ACC112 (cell line): ENCODE measurements at regions not wholly inside any gene's neighbourhood (a gene's known extent, or its start where the extent isn't known, plus 50 kb on each side); places are given as distances from the start of the nearest gene placed in this dataset.

ENCODE experiments used
- H2AFZ ChIP-seq: fragments of 200-600 bp; sonication (generic); one replicate; pipeline ENCODE4 v1.6.0; 2017; ENCODE audit warnings: antibody characterized with exemption, low read length; ENCODE audit not compliant: unreplicated experiment
- H3K27ac ChIP-seq: fragments of 200-600 bp; sonication (generic); 2 replicates; pipeline ENCODE4 v1.5.1; 2014; ENCODE audit warnings: low read depth, mild to moderate bottlenecking, antibody characterized with exemption, low read length, moderate library complexity
- H3K27me3 ChIP-seq: fragments of 200-600 bp; sonication (generic); 2 replicates; pipeline ENCODE4 v1.6.1; 2014; ENCODE audit warnings: mild to moderate bottlenecking, antibody characterized with exemption, low read length, moderate library complexity, mixed read lengths; ENCODE audit not compliant: insufficient read depth
- H3K36me3 ChIP-seq: fragments of 200-600 bp; sonication (generic); 2 replicates; pipeline ENCODE4 v1.6.1; 2016; ENCODE audit warnings: mild to moderate bottlenecking, antibody characterized with exemption, low read length, moderate library complexity, mixed read lengths; ENCODE audit not compliant: insufficient read depth
- H3K4me1 ChIP-seq: fragments of 200-600 bp; sonication (generic); one replicate; pipeline ENCODE4 v1.6.1; 2016; ENCODE audit warnings: low read length, mixed read lengths; ENCODE audit not compliant: insufficient read depth, unreplicated experiment, control insufficient read depth
- H3K4me3 ChIP-seq: fragments of 200-600 bp; sonication (generic); 2 replicates; pipeline ENCODE4 v1.5.1; 2014; ENCODE audit warnings: mild to moderate bottlenecking, low read depth, low read length
- H3K79me2 ChIP-seq: fragments of 200-600 bp; sonication (generic); one replicate; pipeline ENCODE4 v1.6.0; 2016; ENCODE audit warnings: low read length; ENCODE audit not compliant: control insufficient read depth, unreplicated experiment, insufficient read depth

- H3K27me3 ChIP-seq = peaks cover 38% of the 10 kb centered on the region; the same call in 1 of the 2 replicates
- H2AFZ ChIP-seq = no peak overlapping the region
- H3K27ac ChIP-seq = no peak overlapping the region
- no peaks in the 10 kb centered on the region for H3K79me2 ChIP-seq
- no peaks in the 10 kb centered on the region for H3K36me3 ChIP-seq
- H3K4me3 ChIP-seq = no peak overlapping the region
- H3K4me1 ChIP-seq = no peaks in the 10 kb centered on the region
Measured at GRCh38 chr13:43996221-43996620, 116.5 kb downstream of the LACC1 start.

DNA sequence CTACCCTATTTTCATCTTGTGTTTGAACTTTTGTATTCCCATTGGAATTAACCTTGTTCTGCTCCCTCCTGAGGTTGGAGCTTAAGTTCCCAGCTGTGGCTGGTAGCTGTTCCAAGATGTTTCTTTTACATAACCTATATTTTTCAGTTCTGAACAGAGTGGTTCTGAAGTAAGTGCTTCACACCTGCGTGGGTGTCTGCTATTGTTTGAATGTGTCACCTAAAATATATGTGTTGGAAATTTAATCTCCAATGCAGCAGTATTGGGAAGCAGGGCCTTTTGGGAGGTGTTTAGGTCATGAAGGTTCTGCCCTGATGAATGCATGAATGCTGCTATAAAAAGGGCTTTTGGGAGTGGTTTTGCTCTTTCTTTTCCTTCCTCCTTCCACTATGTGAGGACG is 123.8 kb downstream of the LACC1 start:
- H3K27ac ChIP-seq = no peak overlapping the region
- H3K4me1 ChIP-seq = peaks cover 10% of the 10 kb centered on the region
- H3K36me3 ChIP-seq = no peaks in the 10 kb centered on the region
- no peaks in the 10 kb centered on the region for H3K27me3 ChIP-seq
- no peak overlapping the region for H3K4me3 ChIP-seq
- H2AFZ ChIP-seq = no peak overlapping the region
- no peaks in the 10 kb centered on the region for H3K79me2 ChIP-seq

- peak overlapping the region; percentile 3 for H2AFZ ChIP-seq
- no peaks in the 10 kb centered on the region for H3K27me3 ChIP-seq
- peaks cover 10% of the 10 kb centered on the region for H3K4me1 ChIP-seq
- H3K27ac ChIP-seq = no peak overlapping the region
- H3K79me2 ChIP-seq = no peaks in the 10 kb centered on the region
- H3K36me3 ChIP-seq = no peaks in the 10 kb centered on the region
- no peak overlapping the region for H3K4me3 ChIP-seq
Measured at GRCh38 chr13:44004878-44005277, 125.2 kb downstream of the LACC1 start.

DNA sequence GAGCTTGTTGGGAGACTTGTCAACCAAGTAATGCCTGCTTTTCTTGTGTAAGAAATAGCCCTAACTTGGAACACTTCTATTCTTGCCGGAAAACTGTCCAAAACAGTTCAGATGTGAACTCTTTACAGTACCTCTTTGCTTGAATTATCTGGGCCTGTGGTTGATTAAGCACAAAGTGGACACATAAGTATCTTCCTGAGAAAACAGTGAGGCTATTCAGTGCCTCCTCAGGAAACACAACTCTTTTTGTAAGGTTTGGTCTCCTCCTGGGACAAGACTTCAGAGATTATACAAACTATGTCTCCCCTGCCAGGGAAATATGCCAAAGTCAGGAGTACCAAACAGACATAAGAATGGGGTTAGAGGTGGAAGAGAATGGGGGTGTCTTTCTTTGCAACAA is 127.7 kb downstream of the LACC1 start:
- Histone ChIP-seq H3K4me3 (no peak overlapping the region), H3K27me3 (no peaks in the 10 kb centered on the region), H3K36me3 (no peaks in the 10 kb centered on the region), H3K79me2 (no peaks in the 10 kb centered on the region), H3K4me1 (peaks cover 10% of the 10 kb centered on the region), H2AFZ (no peak overlapping the region), H3K27ac (no peak overlapping the region)

DNA sequence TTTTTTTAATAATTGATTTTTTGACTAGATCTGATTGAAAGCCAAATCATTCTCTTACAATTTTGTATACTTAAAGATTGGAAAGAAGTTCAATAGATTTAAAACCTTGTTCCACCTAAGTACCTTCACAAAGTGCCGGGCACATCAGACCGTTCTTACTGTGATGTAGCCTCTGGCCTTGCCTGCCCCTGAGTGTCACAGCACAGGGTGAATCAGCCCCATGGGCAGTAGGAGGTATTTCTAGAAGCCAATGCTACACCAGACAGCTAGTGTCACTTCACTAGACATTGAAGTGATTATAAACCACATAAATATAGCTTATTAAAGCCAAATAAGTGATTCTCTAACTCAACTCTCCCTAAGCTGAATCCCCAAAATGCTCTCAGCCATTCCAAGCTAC is 131.3 kb downstream of the LACC1 start:
- H3K27me3 ChIP-seq = no peaks in the 10 kb centered on the region
- H3K4me1 ChIP-seq = peaks cover 4% of the 10 kb centered on the region
- H2AFZ ChIP-seq = no peak overlapping the region
- H3K4me3 ChIP-seq = no peak overlapping the region
- no peaks in the 10 kb centered on the region for H3K79me2 ChIP-seq
- no peak overlapping the region for H3K27ac ChIP-seq
- no peaks in the 10 kb centered on the region for H3K36me3 ChIP-seq

- Histone ChIP-seq H3K4me1 (peaks cover 4% of the 10 kb centered on the region), H2AFZ (no peak overlapping the region), H3K27me3 (no peaks in the 10 kb centered on the region), H3K36me3 (no peaks in the 10 kb centered on the region), H3K4me3 (no peak overlapping the region), H3K27ac (no peak overlapping the region), H3K79me2 (no peaks in the 10 kb centered on the region)
Measured at GRCh38 chr13:44012910-44013757, 133.4 kb downstream of the LACC1 start.

DNA sequence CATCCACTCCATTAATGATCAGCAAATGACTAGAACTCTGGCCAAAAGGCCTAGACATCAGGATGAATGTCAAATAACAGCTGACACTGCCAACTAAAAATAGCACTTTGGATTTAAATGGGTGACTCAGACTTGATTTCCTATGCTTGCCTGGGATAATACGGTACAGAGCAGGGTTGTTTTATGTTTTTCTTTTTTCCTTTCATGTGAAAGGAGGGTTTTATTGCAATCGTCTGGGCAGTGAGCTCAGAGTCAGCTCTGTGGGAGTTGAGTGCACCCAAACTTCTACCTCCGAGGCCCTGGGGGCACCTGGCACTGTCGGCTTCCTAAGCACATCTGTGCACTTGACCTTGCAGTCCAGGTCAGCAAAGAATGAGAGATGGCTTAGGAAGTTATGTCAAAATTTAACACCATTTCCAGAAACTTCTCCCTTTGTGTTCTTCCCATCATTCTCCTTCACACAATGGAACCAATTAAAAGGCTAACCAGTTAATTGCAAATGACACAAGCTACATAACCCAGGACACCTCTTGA is 134.1 kb downstream of the LACC1 start:
- H3K4me3 ChIP-seq = no peak overlapping the region
- H3K4me1 ChIP-seq = peaks cover 4% of the 10 kb centered on the region
- H2AFZ ChIP-seq = no peak overlapping the region
- H3K36me3 ChIP-seq = no peaks in the 10 kb centered on the region
- no peaks in the 10 kb centered on the region for H3K79me2 ChIP-seq
- H3K27me3 ChIP-seq = no peaks in the 10 kb centered on the region
- H3K27ac ChIP-seq = no peak overlapping the region

DNA sequence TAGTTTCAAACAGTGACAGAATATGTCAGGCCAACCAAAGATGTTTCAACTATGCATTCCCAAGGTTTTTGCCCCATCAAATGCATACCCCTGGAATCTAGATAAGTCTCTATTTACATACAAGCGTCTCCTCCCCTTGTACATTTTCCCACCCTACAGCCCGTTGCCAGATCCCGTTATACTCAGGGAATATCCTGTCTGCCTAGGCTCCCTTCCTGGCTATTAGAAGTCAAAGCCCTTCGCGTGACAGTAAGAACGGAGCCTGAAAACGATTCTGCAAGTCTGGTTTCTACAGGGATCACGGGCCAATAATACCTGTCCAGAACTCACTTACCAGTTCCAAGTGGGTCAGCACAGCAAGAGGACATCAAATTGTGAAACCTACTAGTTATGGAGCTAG is 134.8 kb downstream of the LACC1 start:
- Histone ChIP-seq H3K27me3 (no peaks in the 10 kb centered on the region), H3K4me1 (peaks cover 4% of the 10 kb centered on the region), H3K79me2 (no peaks in the 10 kb centered on the region), H3K27ac (no peak overlapping the region), H3K4me3 (no peak overlapping the region), H3K36me3 (no peaks in the 10 kb centered on the region), H2AFZ (no peak overlapping the region)

DNA sequence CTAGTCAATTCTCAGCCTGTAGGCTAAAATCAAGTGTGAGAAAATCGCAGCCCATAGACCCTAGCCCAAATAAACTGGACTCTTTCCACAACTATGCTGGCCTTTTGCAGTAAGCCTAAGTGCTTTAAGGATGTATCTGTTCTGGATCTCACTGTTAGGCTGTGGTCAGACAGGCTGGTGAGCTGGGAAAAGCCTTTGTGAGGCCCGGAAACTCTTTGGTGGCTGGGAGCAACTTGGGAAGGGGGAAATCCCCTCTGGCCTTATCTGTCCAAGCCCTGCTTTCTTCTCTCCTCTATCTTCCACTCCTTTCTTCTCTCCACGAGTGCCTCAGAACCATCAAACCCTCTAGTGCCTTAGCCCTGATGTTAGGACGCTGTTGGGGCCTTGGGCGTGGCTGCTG is 135.4 kb downstream of the LACC1 start:
- Histone ChIP-seq H3K27ac (no peak overlapping the region), H3K36me3 (no peaks in the 10 kb centered on the region), H3K4me1 (peaks cover 4% of the 10 kb centered on the region), H3K27me3 (no peaks in the 10 kb centered on the region), H3K4me3 (no peak overlapping the region), H2AFZ (no peak overlapping the region), H3K79me2 (no peaks in the 10 kb centered on the region)

GRCh38 chr13:44015811-44016210 is 136.1 kb downstream of the LACC1 start:
- no peaks in the 10 kb centered on the region for H3K27me3 ChIP-seq
- no peaks in the 10 kb centered on the region for H3K79me2 ChIP-seq
- no peaks in the 10 kb centered on the region for H3K36me3 ChIP-seq
- H3K4me1 ChIP-seq = peaks cover 4% of the 10 kb centered on the region
- H3K27ac ChIP-seq = no peak overlapping the region
- no peak overlapping the region for H3K4me3 ChIP-seq
- no peak overlapping the region for H2AFZ ChIP-seq

DNA sequence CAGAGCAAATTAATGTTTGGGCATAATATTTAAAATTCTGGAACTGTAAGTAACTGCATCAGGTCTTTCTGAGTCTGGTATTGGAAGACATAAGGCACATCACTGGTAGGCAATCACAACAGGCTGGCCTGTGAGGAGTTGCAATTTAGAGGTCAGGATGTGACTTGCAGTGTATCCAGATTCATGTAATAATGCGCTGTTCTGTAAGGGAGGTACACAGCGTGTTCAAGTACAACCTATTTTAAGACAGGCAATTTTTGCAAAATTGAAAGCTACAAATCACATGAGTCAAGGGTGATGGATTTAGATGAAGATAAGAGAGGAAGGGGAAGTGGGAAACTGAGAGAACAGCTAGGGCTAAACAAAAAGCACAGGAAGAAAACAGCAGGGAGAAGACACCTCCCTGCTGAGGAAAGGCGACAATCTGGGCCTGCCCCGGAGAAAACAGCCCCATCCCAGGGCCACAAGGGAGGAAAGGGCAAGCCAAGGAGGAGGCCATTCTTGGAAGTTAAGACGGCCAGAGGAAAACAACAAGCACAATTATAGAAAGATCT is 138.1 kb downstream of the LACC1 start:
- Histone ChIP-seq H3K4me1 (peaks cover 4% of the 10 kb centered on the region), H3K4me3 (no peak overlapping the region), H2AFZ (no peak overlapping the region)

More for the DNA sequence above, 138.1 kb downstream of the LACC1 start:
- no peaks in the 10 kb centered on the region for H3K79me2 ChIP-seq
- H3K27ac ChIP-seq = no peak overlapping the region
- H3K27me3 ChIP-seq = no peaks in the 10 kb centered on the region
- H3K36me3 ChIP-seq = no peaks in the 10 kb centered on the region
